Stomach (tissue), 8 donors: ENCODE measurements at regions not wholly inside any gene's neighbourhood (a gene's known extent, or its start where the extent isn't known, plus 50 kb on each side); places are given as distances from the start of the nearest gene placed in this dataset.
A peak's percentile ranks its signal among the peaks of the same experiment; 100 is the strongest.

Experiments
- DNase-seq, 2 donors: peaks; one replicate each; pipeline versions ENCODE4 v3.0.0 to v3.0.0-alpha.2; 2013 to 2019
- H3K27ac ChIP-seq, 5 donors: fragments of 200-600 bp in 4 of 5; sonication (generic) in 4 of 5; one replicate each; pipeline ENCODE4 v1.5.1; 2013 to 2019; ENCODE audit warnings: mild to moderate bottlenecking in 1 of 5, moderate library complexity in 1 of 5
- H3K27me3 ChIP-seq, 3 donors: fragments of 200-600 bp; sonication (generic); one replicate each; pipeline ENCODE4 v1.5.1; 2017 to 2019; ENCODE audit warnings: mixed run types in 1 of 3
- H3K36me3 ChIP-seq, 4 donors: fragments of 200-600 bp; sonication (generic); 1 replicate in 3 of 4; 2 replicates in 1 of 4; pipeline ENCODE4 v1.5.1; 2016 to 2019
- H3K4me1 ChIP-seq, 4 donors: fragments of 200-600 bp; sonication (generic); one replicate each; pipeline ENCODE4 v1.5.1; 2016 to 2019
- H3K4me3 ChIP-seq, 4 donors: fragments of 200-600 bp; sonication (generic) in 3 of 4; one replicate each; pipeline ENCODE4 v1.5.1; 2016 to 2019; ENCODE audit warnings: mild to moderate bottlenecking in 1 of 4
- H3K9me3 ChIP-seq, 4 donors: fragments of 200-600 bp; sonication (generic); one replicate each; pipeline ENCODE4 v1.5.1; 2016 to 2019
- EP300 ChIP-seq: sonication (generic); formaldehyde crosslinking; IDR thresholded peaks from one replicate; pipeline ENCODE4 v1.6.1; 2017; ENCODE audit warnings: antibody characterized with exemption
- POLR2A ChIP-seq, 4 donors: fragments of 450-650 bp; IDR thresholded peaks; one replicate each; pipeline ENCODE4 v1.6.1; 2016; ENCODE audit warnings: antibody characterized with exemption in 4 of 4, control low read depth in 2 of 4, mild to moderate bottlenecking in 1 of 4, moderate library complexity in 1 of 4
- POLR2AphosphoS5 ChIP-seq, 3 donors: sonication (generic); formaldehyde crosslinking; IDR thresholded peaks; one replicate each; pipeline ENCODE4 v1.6.1; 2016; ENCODE audit warnings: antibody characterized with exemption in 3 of 3
- WGBS, 5 donors: extraction: QIAGEN DNeasy Blood & Tissue Kit in 3 of 5; methylation state at CpG; one replicate each; pipeline versions ENCODE4 v1.1.5 to v1.1.7; 2013 to 2018; 5-methylcytosine and 5-hydroxymethylcytosine counted together
- intact Hi-C: fragments of 100-400 bp; cut with DNase I; formaldehyde crosslinking; loops from one replicate; pipeline ENCODE4 v1.15.1; 2023; ENCODE audit warnings: low total_unique reads
- TF ChIP-seq, protein P1 (sequence below), 7 experiments: fragments of 450-650 bp in 4 of 7; fragments of 200-600 bp in 3 of 7; sonication (generic) in 3 of 7; IDR thresholded peaks; one replicate each; pipeline ENCODE4 v1.5.1; 2016 to 2019; ENCODE audit warnings: antibody characterized with exemption in 7 of 7, control low read depth in 2 of 7, mild to moderate bottlenecking in 1 of 7
- donor health status: healthy with polysubstance abuse.
- donor health status: Bipolar disorder and iron deficiency.
- donor health status: healthy.

DNA sequence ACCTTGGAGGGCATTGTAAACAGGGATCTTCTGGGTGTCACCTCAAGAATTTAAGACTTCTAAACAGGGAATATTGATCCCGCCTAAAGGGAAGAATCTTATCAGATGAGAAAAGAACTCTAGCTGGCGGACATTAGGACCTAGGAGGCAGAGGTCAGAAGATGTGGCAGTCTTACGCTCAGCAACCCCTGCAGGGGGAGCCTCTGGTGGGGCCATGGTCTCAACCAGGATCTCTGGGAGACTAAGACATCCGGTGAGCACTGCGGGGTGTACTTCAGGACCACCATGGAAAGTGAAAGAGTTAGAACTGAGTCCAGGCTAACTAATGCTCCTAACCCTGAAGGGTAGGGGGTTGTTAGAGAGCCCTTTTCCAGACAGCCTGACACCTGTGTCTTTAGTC lies 295.2 kb downstream of the VGLL3 start:
- H3K27ac ChIP-seq, result no peak overlapping the region
- no peaks in the 10 kb centered on the region for H3K36me3 ChIP-seq
- H3K27me3 ChIP-seq, result no peaks in the 10 kb centered on the region
- H3K4me3 ChIP-seq, result no peak overlapping the region
- intact Hi-C loops, result no loop called here
- H3K4me1 ChIP-seq, result no peaks in the 10 kb centered on the region
- TF ChIP-seq POLR2AphosphoS5 (IDR thresholded peaks at IDR 0.05) (no peak), EP300 (no peak), POLR2A (IDR thresholded peaks at IDR 0.05) (no peak)
- TF ChIP-seq, protein P1, sequence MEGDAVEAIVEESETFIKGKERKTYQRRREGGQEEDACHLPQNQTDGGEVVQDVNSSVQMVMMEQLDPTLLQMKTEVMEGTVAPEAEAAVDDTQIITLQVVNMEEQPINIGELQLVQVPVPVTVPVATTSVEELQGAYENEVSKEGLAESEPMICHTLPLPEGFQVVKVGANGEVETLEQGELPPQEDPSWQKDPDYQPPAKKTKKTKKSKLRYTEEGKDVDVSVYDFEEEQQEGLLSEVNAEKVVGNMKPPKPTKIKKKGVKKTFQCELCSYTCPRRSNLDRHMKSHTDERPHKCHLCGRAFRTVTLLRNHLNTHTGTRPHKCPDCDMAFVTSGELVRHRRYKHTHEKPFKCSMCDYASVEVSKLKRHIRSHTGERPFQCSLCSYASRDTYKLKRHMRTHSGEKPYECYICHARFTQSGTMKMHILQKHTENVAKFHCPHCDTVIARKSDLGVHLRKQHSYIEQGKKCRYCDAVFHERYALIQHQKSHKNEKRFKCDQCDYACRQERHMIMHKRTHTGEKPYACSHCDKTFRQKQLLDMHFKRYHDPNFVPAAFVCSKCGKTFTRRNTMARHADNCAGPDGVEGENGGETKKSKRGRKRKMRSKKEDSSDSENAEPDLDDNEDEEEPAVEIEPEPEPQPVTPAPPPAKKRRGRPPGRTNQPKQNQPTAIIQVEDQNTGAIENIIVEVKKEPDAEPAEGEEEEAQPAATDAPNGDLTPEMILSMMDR (IDR thresholded peaks at IDR 0.05), result no peak
- 75 to 86% (median 79%) methylated on average over 5 of the region's 5 CpGs for WGBS, 5 donors
- no peaks in the 10 kb centered on the region for H3K9me3 ChIP-seq
- no peak for DNase-seq

DNA sequence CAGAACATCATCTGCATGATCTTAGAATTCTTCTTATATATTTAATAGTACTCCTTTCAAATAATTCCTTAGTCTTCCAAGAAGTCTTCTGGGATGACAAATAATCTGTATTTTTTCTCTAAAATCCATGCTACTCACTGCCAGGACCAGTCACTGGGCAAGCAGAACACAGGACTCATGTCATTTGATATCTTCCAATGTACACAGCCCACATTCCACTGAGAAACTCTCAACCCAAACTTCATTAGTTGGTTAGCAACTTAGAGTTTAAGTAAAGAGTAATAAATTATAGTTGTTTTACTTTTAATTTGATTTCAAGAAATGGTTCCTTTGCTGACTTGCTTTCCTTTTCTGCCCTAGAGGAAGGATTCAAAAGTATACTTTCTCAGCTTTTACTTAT lies 317.0 kb downstream of the VGLL3 start:
- Histone ChIP-seq H3K27me3 (no peaks in the 10 kb centered on the region), H3K9me3 (peaks cover 0 to 19% (median 9%) of the 10 kb centered on the region in 4 donors), H3K27ac (no peak overlapping the region), H3K4me3 (no peak overlapping the region), H3K4me1 (no peaks in the 10 kb centered on the region), H3K36me3 (no peaks in the 10 kb centered on the region)
- intact Hi-C loops, result no loop called here
- TF ChIP-seq, protein P1 (IDR thresholded peaks at IDR 0.05), result no peak
- TF ChIP-seq POLR2AphosphoS5 (IDR thresholded peaks at IDR 0.05) (no peak), POLR2A (IDR thresholded peaks at IDR 0.05) (no peak), EP300 (no peak)
- DNase-seq, result no peak

DNA sequence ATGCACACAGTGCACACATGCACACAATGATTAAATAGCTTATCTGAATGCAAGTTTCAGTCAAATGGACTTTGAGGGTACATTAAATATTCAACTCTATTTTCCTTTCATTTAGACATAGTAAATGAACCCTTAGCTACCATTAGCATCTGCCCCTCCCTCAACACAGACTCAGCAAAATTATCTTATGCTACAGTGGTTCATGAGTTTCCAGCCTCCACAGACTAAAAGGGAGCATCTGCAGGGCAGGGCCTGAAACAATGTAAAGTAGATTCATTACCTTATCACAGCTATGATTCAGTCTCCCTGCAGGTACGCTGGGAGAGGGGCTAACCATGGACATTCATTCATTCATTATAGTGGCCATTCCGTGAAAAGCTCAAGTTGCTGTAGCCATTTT lies 329.1 kb downstream of the VGLL3 start:
- H3K4me3 ChIP-seq, result no peak overlapping the region
- no peaks in the 10 kb centered on the region for H3K36me3 ChIP-seq
- intact Hi-C loops, result no loop called here
- WGBS, 5 donors, result 69 to 77% (median 76%) methylated on average over 2 of the region's 2 CpGs
- H3K27ac ChIP-seq, result no peak overlapping the region
- H3K4me1 ChIP-seq, result no peaks in the 10 kb centered on the region
- TF ChIP-seq POLR2AphosphoS5 (IDR thresholded peaks at IDR 0.05) (no peak), EP300 (no peak), POLR2A (IDR thresholded peaks at IDR 0.05) (no peak)
- TF ChIP-seq, protein P1 (IDR thresholded peaks at IDR 0.05), result no peak
- H3K27me3 ChIP-seq, result no peaks in the 10 kb centered on the region
- peak in 1 of 2 donors; percentile 12 for DNase-seq
- H3K9me3 ChIP-seq, result no peaks in the 10 kb centered on the region

DNA sequence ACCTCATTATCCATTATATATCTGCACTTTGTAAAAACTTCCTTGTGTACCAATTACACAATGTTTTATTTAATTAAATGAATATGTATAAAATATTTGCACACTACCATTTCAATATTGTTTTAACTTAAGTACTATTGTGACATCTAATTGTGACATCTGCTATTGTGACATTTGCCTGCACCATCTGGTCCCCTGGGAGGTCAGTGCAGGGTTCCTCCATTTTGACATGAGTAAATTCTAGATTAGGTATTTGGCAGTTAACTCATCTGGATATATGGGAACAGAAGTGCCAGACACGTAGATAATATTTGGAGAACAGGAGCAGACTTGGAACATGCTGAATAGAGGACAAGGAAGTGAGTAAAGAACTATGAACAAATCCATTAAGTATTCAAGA lies 332.1 kb downstream of the VGLL3 start:
- TF ChIP-seq POLR2A (IDR thresholded peaks at IDR 0.05), result no peak
- TF ChIP-seq, protein P1 (IDR thresholded peaks at IDR 0.05), result no peak
- TF ChIP-seq POLR2AphosphoS5 (IDR thresholded peaks at IDR 0.05), result no peak
- TF ChIP-seq EP300, result no peak
- Histone ChIP-seq H3K27me3 (no peaks in the 10 kb centered on the region), H3K27ac (no peak overlapping the region), H3K36me3 (no peaks in the 10 kb centered on the region), H3K9me3 (no peaks in the 10 kb centered on the region), H3K4me3 (no peak overlapping the region), H3K4me1 (no peaks in the 10 kb centered on the region)
- no peak for DNase-seq
- intact Hi-C loops, result no loop called here
- WGBS, 5 donors, result 13 to 31% (median 30%) methylated on average over 1 of the region's 1 CpG
